CD4-positive, alpha-beta T cell (primary cell): ENCODE measurements at regions not wholly inside any gene's neighbourhood (a gene's known extent, or its start where the extent isn't known, plus 50 kb on each side); places are given as distances from the start of the nearest gene placed in this dataset.

Source experiments
- ATAC-seq: fragments of 200-7000 bp; cut with Tn5 transposase; one replicate; pipeline ENCODE4 v1.10.0; 2022; ENCODE audit warnings: mild to moderate bottlenecking; ENCODE audit not compliant: poor library complexity
- CTCF ChIA-PET: fragments of 350-600 bp; sonication (Branson Sonifier 250); formaldehyde crosslinking; loops from one replicate; lab custom pipeline; 2021; ENCODE audit warnings: antibody characterized with exemption, inconsistent platforms; lab: Charles Lee
- POLR2A ChIA-PET: fragments of 350-600 bp; sonication (Branson Sonifier 250); formaldehyde crosslinking; loops from one replicate; lab custom pipeline; 2021; ENCODE audit warnings: antibody characterized with exemption, inconsistent platforms; lab: Charles Lee
- DNase-seq, 14 experiments: peaks; one replicate each; pipeline ENCODE4 v3.0.0-alpha.2; 2013 to 2020; ENCODE audit warnings: mixed read lengths in 2 of 14
- H3K27ac ChIP-seq, 2 donors: one replicate each; pipeline versions ENCODE4 v1.5.1 to v1.7.0; 2013; ENCODE audit warnings: low read length in 2 of 2, low read depth in 1 of 2, mild to moderate bottlenecking in 1 of 2
- H3K27me3 ChIP-seq, 2 experiments: 1 replicate in 1 of 2; 2 replicates in 1 of 2; pipeline versions ENCODE4 v1.6.1 to v1.7.0; 2013; ENCODE audit warnings: low read length in 2 of 2, control low read depth in 1 of 2, mild to moderate bottlenecking in 1 of 2, moderate library complexity in 1 of 2; ENCODE audit not compliant: insufficient read depth in 2 of 2, control insufficient read depth in 1 of 2
- H3K36me3 ChIP-seq: one replicate; pipeline ENCODE4 v1.6.1; 2013; ENCODE audit warnings: low read length, control low read depth; ENCODE audit not compliant: insufficient read depth
- H3K4me1 ChIP-seq: one replicate; pipeline ENCODE4 v1.6.1; 2013; ENCODE audit warnings: low read length, control low read depth; ENCODE audit not compliant: insufficient read depth
- H3K4me3 ChIP-seq: one replicate; pipeline ENCODE4 v1.5.1; 2013; ENCODE audit warnings: mild to moderate bottlenecking, low read length, moderate library complexity
- H3K9me3 ChIP-seq, 2 experiments: 1 replicate in 1 of 2; 2 replicates in 1 of 2; pipeline versions ENCODE4 v1.6.1 to v1.7.0; 2013; ENCODE audit warnings: low read length in 2 of 2, mild to moderate bottlenecking in 2 of 2, control low read depth in 1 of 2, moderate library complexity in 1 of 2; ENCODE audit not compliant: control insufficient read depth in 1 of 2, insufficient read depth in 1 of 2
- H3K27ac Mint-ChIP-seq: one replicate; pipeline ENCODE4 v1.8.0; 2020; ENCODE audit warnings: mixed read lengths
- H3K27me3 Mint-ChIP-seq: one replicate; pipeline ENCODE4 v1.8.0; 2021; ENCODE audit warnings: mixed read lengths
- H3K36me3 Mint-ChIP-seq: one replicate; pipeline ENCODE4 v1.8.0; 2021; ENCODE audit warnings: low read depth, mixed read lengths
- H3K4me1 Mint-ChIP-seq: one replicate; pipeline ENCODE4 v1.8.0; 2021; ENCODE audit warnings: low read depth, mixed read lengths
- H3K4me3 Mint-ChIP-seq: one replicate; pipeline ENCODE4 v1.8.0; 2020; ENCODE audit warnings: mild to moderate bottlenecking, mixed read lengths
- H3K9me3 Mint-ChIP-seq: one replicate; pipeline ENCODE4 v1.8.0; 2020; ENCODE audit warnings: mixed read lengths
- CTCF ChIP-seq: fragments of 200-600 bp; IDR thresholded peaks from one replicate; pipeline ENCODE4 v1.8.0; 2022; ENCODE audit warnings: antibody characterized with exemption, mild to moderate bottlenecking
- intact Hi-C, 2 experiments: fragments of 100-400 bp; cut with DNase I in 1 of 2; cut with micrococcal nuclease in 1 of 2; formaldehyde crosslinking; loops; one replicate each; pipeline versions ENCODE4 v1.15.1 to v1.9.0; 2023 to 2025; cut with DNase I, micrococcal nuclease

GRCh38 chr9:36760667-36761420 is 188.1 kb downstream of the MELK start:
- ChIA-PET POLR2A (no interaction called here), CTCF (no interaction called here)
- H3K27ac ChIP-seq: no peak overlapping the region
- H3K36me3 ChIP-seq: no peaks in the 10 kb centered on the region
- ATAC-seq (no peak), DNase-seq (no peak)
- Mint-ChIP-seq H3K36me3 (no peaks in the 10 kb centered on the region), H3K9me3 (no peaks in the 10 kb centered on the region), H3K4me3 (no peak overlapping the region), H3K4me1 (no peaks in the 10 kb centered on the region), H3K27ac (no peak overlapping the region), H3K27me3 (peaks cover 40% of the 10 kb centered on the region)
- no peak overlapping the region for H3K4me3 ChIP-seq
- peaks cover 7 to 14% of the 10 kb centered on the region in 2 experiments for H3K27me3 ChIP-seq
- H3K9me3 ChIP-seq: no peaks in the 10 kb centered on the region
- intact Hi-C loops: loop anchor here in 1 of 2 experiments (10.0 kb wide), 5 partner anchors 364 to 1656 kb away; partner anchors contain the start of genes CREB3, POLR1E, STOML2 and TESK1
- peaks cover 10% of the 10 kb centered on the region for H3K4me1 ChIP-seq
- no peak for TF ChIP-seq CTCF

- peaks cover 3 to 5% of the 10 kb centered on the region in 2 experiments for H3K27me3 ChIP-seq
- ATAC-seq: no peak
- TF ChIP-seq CTCF: no peak
- no peak overlapping the region for H3K4me3 ChIP-seq
- no peaks in the 10 kb centered on the region for H3K36me3 Mint-ChIP-seq
- H3K27ac Mint-ChIP-seq: no peak overlapping the region
- peaks cover 17% of the 10 kb centered on the region for H3K4me1 ChIP-seq
- H3K4me3 Mint-ChIP-seq: no peak overlapping the region
- no peak for DNase-seq
- no peaks in the 10 kb centered on the region for H3K9me3 Mint-ChIP-seq
- no peaks in the 10 kb centered on the region for H3K36me3 ChIP-seq
- H3K4me1 Mint-ChIP-seq: no peaks in the 10 kb centered on the region
- ChIA-PET CTCF (no interaction called here), POLR2A (no interaction called here)
- no peak overlapping the region for H3K27ac ChIP-seq
- peaks cover 36% of the 10 kb centered on the region for H3K27me3 Mint-ChIP-seq
- intact Hi-C loops: loop anchor here in 1 of 2 experiments (10.0 kb wide), 5 partner anchors 362 to 1658 kb away; partner anchors contain the start of genes CREB3, POLR1E, STOML2 and TESK1
- no peaks in the 10 kb centered on the region for H3K9me3 ChIP-seq
Measured at GRCh38 chr9:36762958-36763357, 190.3 kb downstream of the MELK start.

- POLR2A ChIA-PET: no interaction called here
- Mint-ChIP-seq H3K4me3 (no peak overlapping the region), H3K27me3 (peaks cover 30% of the 10 kb centered on the region), H3K4me1 (no peaks in the 10 kb centered on the region), H3K36me3 (no peaks in the 10 kb centered on the region), H3K27ac (no peak overlapping the region), H3K9me3 (no peaks in the 10 kb centered on the region)
- DNase-seq (no peak), ATAC-seq (no peak)
- peaks cover 3 to 4% of the 10 kb centered on the region in 2 experiments for H3K27me3 ChIP-seq
- CTCF ChIA-PET: no interaction called here
- intact Hi-C loops: loop anchor here in 1 of 2 experiments (10.0 kb wide), 5 partner anchors 361 to 1659 kb away; partner anchors contain the start of genes CREB3, POLR1E, STOML2 and TESK1
- H3K9me3 ChIP-seq: no peaks in the 10 kb centered on the region
- H3K36me3 ChIP-seq: no peaks in the 10 kb centered on the region
- no peak for TF ChIP-seq CTCF
- H3K4me3 ChIP-seq: no peak overlapping the region
- peaks cover 17% of the 10 kb centered on the region for H3K4me1 ChIP-seq
- H3K27ac ChIP-seq: no peak overlapping the region
Measured at GRCh38 chr9:36763778-36764177, 191.1 kb downstream of the MELK start.
